ENCODE measurements at regions not wholly inside any gene's neighbourhood (a gene's known extent, or its start where the extent isn't known, plus 50 kb on each side); places are given as distances from the start of the nearest gene placed in this dataset.

GRCh38 chr12:116381744-116382685 is 104.5 kb upstream of the MED13L start:
- no peak for TF ChIP-seq CTCF (IDR thresholded peaks at IDR 0.05; ENCODE audit: control insufficient read depth, extremely low read depth, insufficient read depth)
- no peak overlapping the region for H3K4me3 ChIP-seq (ENCODE audit: low read depth, low read length)
- no peak for DNase-seq (ENCODE audit: low read depth)

GRCh38 chr12:116382686-116383530 is 105.4 kb upstream of the MED13L start:
- no peak overlapping the region for H3K4me3 ChIP-seq (ENCODE audit: low read depth, low read length)
- TF ChIP-seq CTCF (IDR thresholded peaks at IDR 0.05; ENCODE audit: control insufficient read depth, extremely low read depth, insufficient read depth) = no peak
- no peak for DNase-seq (ENCODE audit: low read depth)

- TF ChIP-seq CTCF (IDR thresholded peaks at IDR 0.05; ENCODE audit: control insufficient read depth, extremely low read depth, insufficient read depth) = no peak
- DNase-seq (ENCODE audit: low read depth) = no peak
- no peak overlapping the region for H3K4me3 ChIP-seq (ENCODE audit: low read depth, low read length)
Measured at GRCh38 chr12:116384175-116384574, 106.7 kb upstream of the MED13L start.

GRCh38 chr12:116384691-116385485 is 107.4 kb upstream of the MED13L start:
- no peak for DNase-seq (ENCODE audit: low read depth)
- no peak overlapping the region for H3K4me3 ChIP-seq (ENCODE audit: low read depth, low read length)
- TF ChIP-seq CTCF (IDR thresholded peaks at IDR 0.05; ENCODE audit: control insufficient read depth, extremely low read depth, insufficient read depth) = no peak

GRCh38 chr12:116385486-116386217 is 108.2 kb upstream of the MED13L start:
- no peak overlapping the region for H3K4me3 ChIP-seq (ENCODE audit: low read depth, low read length)
- no peak for TF ChIP-seq CTCF (IDR thresholded peaks at IDR 0.05; ENCODE audit: control insufficient read depth, extremely low read depth, insufficient read depth)
- no peak for DNase-seq (ENCODE audit: low read depth)

- DNase-seq (ENCODE audit: low read depth) = no peak
- no peak for TF ChIP-seq CTCF (IDR thresholded peaks at IDR 0.05; ENCODE audit: control insufficient read depth, extremely low read depth, insufficient read depth)
- H3K4me3 ChIP-seq (ENCODE audit: low read depth, low read length) = no peak overlapping the region
Measured at GRCh38 chr12:116389326-116389725, 111.8 kb upstream of the MED13L start.

Data from LNCaP clone FGC (cell line).